Liver (tissue), 2 donors: ENCODE measurements at regions not wholly inside any gene's neighbourhood (a gene's known extent, or its start where the extent isn't known, plus 50 kb on each side); places are given as distances from the start of the nearest gene placed in this dataset.

Experiments
- ATF3 ChIP-seq: IDR thresholded peaks from 2 replicates; pipeline ENCODE4 v1.6.1; 2016; ENCODE audit warnings: antibody characterized with exemption
- HNF4G ChIP-seq: IDR thresholded peaks from 2 replicates; pipeline ENCODE4 v1.6.1; 2016; ENCODE audit warnings: antibody characterized with exemption
- ZBTB33 ChIP-seq: IDR thresholded peaks from 2 replicates; pipeline ENCODE4 v1.6.1; 2016; ENCODE audit warnings: antibody characterized with exemption
- donor health status: healthy.

- no peak for TF ChIP-seq ATF3
- TF ChIP-seq ZBTB33, result no peak
- no peak for TF ChIP-seq HNF4G
Measured at GRCh38 chr9:118058227-118058626, 354.0 kb downstream of the TLR4 start.
